HG02852 (cell line): ENCODE measurements at regions not wholly inside any gene's neighbourhood (a gene's known extent, or its start where the extent isn't known, plus 50 kb on each side); places are given as distances from the start of the nearest gene placed in this dataset.

Source experiments
- ATAC-seq: cut with Tn5 transposase; IDR thresholded peaks from one replicate; pipeline ENCODE4 v1.9.1; 2021; ENCODE audit warnings: mild to moderate bottlenecking, moderate library complexity; ENCODE audit not compliant: unreplicated experiment

DNA sequence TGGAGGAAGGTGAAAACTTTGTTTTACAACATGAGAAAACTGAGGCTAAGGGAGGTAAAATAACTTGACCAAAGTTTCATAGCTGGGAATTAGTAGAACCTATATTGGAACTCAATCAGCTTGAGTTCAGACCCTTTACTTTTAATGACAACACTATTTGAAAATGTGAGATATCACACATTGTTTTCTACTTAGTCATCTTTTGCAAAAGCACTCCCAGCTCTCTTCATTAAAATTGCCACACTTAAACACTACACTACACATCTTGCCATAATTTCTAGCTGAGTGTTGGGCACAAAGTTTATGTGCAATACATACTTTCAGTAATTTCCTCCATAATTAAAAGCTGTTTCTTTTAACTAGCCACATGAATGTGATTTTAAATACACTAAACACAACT is 230.4 kb upstream of the DCBLD2 start:
- no peak for ATAC-seq

DNA sequence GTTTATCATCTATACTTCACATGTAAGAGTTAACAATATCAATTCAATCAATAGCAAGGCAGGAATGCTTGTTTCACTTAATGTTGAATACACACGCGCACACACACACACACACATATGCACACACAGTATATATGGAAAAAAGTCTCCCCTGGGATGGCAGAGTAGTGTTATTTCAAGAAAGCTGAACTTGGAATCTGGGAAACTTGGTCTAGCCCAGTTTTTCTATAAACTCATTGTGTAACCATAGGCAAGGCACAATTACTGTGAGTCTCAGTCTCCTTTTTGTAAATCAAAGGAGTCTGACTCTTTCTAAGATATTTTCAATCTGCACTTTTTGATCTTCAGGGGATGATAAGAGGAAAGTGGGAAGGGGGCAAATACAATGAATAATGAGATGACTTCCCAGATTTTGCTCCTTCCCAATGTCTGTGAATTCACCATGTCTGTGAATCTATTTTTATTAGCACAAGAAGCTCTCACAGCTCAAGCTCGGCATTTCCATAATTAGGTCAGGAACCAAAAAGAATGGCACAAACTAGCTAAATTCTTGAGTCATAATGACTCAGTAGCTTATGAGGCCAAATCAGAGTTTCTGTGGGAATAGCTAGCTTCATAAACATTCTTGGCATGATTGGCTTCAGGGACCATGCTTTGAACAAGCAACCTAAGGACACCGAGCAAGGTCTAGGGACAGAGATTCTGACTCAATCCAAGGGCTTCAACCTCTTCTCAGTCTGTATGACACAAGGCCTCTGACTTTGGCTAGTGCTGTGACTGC is 227.4 kb upstream of the DCBLD2 start:
- ATAC-seq = no peak

DNA sequence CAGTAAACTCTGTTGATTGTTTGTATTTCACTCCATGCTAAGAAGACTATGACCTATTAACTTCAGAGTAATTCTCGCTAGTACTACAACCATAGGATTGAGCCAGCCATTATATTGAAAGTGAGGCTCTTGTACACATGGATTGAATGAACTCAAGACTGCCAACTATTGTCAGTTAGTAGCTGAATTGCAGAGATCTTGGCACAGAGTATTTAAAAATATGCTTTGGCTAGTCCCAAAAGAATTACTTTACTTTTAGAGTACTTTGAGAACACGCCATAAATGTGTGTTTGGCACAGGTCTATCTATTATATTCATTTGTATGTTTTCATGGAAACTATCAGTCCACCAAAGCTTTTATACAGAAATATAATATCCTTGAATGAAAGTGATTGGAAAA is 226.7 kb upstream of the DCBLD2 start:
- no peak for ATAC-seq

DNA sequence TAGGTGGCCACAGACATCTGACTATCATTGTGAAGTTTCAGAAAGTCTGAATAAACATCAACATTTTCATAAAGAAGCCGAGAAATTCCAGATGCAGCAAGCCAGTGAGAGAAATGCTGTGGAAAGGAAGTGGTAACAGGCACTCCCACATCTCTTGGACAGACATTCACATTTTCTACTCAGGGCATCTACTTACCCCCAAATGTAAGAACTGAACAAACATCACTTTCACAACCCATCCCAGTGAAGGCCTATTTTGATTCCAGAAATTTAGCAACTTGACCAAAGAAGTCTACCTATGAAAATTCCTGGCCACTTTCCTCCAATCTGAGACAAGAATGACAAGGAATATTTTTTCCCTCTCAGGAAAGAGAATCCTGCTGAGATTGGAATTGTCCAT is 224.8 kb upstream of the DCBLD2 start:
- ATAC-seq = no peak

DNA sequence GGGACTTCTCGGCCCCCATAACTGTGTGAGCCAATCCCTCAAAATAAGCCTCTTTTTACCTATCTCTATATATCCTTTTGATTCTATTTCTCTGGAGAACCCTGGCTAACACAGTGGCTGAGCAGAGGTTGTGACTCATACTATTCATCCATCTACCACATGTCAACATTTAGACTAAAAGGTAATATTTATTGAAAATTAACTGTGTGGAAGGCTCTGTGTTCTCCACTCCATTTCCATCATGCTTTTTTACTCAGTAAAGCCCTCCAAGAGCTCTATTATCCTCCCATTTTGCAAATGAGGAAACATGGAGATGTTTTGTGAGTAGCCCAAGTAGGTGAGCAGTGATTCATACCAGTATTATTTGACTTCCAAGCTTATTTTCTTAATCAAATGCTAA is 217.9 kb upstream of the DCBLD2 start:
- ATAC-seq = no peak

DNA sequence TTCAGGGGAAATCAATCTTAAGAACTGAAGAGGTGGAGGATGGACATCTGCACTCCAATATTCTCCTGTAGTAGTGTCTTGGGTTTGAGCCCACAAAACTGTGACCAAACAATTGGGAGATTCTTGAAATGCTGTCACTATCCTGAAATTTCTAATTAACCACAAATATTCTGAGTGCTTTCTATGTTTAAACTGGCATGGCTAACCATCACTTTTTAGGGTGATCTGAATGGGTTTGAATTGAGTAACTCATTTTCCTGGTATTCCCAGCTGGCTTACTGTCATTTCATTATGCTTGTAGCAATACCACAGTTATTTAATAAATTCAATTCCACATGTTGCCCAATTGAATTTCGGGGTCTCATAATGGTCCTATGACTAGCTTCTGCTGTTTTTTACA is 216.9 kb upstream of the DCBLD2 start:
- ATAC-seq = no peak

DNA sequence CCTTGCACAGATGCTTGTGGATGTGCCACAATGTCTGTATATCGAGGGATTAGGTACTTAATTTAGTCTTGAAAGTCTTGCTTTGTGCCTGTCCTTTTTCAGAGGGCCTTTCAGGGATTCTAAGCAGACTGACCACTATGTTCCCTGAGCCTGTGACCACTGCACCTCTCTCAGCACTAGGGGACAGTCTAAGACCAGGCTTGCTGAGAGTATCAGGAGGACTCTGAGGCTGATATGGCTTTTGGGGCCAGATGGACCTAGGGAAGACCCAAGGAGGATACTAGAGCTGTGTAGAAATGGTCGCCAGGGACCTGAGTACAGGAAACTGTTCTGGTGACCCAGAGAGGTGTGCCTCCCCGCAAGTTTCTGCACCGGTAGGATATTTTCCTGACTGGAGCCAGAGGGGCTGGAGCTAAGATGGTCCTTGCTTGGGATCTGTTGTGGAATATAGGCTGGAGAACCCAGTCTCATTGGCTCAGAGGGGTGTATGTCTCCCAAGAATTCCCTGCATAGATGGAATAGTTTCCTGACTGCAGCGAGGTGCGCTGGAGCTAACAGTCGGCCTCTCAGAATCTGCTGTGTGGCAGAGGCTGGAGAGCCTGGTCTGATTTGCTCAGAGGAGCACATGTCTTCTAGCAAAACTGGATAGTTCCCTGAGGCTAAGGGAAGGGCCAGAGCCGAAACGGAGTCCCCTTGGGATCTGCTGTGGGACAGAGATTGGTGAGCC is 213.2 kb upstream of the DCBLD2 start:
- ATAC-seq = no peak

DNA sequence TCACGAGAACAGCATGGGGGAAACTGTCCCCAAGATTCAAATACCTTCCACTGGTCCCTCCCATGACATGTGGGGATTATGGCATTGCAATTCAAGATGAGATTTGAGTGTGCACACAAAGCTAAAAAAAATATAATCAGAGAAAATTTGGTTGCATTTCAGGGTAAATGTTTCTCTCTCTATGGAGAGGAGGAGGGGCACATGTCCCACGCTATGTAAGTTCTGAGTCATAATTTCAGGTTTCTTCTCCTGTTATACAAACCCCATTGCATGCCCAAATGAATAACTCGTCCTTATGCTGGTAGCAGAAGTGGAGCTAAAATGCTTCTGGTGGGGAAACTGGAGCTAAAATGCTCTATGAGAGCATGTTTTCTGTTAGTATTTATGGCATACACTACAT is 209.7 kb upstream of the DCBLD2 start:
- no peak for ATAC-seq

DNA sequence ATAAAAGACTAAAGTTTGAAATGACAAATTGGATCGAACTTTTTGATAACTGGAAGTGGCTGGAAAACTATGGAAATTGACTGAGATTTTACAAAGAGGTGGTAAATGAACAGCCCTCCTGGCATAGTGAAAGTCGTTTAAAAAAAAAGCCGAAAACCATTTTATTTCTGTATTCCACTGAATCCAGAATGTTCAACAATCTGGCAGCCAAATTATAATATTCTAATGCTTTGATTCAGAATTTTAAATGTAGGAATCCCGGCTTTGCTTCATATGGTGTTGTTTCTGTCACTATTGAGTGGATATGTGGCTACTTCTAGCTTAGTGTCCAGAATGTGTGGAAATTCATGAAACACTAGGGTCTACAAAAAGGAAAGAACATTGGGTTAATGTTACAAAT is 208.9 kb upstream of the DCBLD2 start:
- ATAC-seq = no peak

DNA sequence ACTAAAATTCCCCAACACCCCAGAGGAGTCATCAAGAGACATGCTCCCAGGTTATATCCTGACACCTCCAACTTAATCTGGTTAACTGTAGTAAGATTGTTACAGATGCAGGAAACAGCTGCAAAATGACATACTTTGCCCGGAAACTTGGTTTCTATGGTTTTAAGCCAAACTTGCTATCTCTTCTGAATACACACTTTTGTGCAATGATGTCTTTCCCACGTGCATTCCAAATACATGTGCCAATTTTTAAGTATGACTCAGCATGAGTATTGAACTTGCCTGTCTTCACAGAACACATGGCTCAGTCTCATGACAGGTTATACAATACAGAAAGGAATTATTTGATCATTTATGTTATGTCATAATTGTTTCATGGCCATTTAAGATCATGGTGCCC is 207.0 kb upstream of the DCBLD2 start:
- ATAC-seq = no peak

DNA sequence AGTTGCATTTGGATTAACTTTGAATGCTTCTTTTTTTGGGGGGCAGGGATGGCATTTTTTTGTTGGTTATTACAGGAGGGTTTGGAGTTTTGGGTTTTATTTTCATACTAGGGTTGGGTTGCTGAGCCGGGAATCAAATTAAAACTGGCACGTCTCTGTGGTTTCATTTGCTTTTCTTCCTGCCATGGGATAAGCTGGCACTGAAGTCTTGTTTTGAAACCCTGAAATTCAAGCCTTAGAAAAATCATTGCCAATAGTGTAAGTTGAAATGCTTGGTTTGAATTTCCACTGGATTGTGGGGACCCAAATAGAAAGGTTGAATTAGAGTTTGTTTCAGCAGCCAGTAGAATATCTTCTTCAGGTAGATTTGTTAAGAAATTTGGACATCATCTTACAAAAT is 193.1 kb upstream of the DCBLD2 start:
- ATAC-seq = no peak

DNA sequence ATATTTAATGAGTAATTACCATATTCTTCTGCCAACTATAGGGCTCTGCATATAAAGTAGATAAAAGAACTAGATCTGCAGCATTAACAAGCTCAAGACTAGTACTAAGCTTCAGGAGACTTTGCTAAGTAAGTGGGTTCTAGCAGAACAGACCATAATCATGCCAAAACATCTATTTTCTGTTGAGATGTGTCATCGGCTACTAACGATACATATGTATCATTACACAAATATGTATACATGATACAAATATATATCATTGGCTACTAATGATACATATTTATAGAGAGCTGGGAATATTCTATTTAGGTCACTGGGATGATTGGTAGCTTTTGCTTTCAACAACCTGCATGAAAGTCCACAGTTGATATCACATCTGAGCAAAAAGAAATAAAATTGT is 185.8 kb upstream of the DCBLD2 start:
- no peak for ATAC-seq

DNA sequence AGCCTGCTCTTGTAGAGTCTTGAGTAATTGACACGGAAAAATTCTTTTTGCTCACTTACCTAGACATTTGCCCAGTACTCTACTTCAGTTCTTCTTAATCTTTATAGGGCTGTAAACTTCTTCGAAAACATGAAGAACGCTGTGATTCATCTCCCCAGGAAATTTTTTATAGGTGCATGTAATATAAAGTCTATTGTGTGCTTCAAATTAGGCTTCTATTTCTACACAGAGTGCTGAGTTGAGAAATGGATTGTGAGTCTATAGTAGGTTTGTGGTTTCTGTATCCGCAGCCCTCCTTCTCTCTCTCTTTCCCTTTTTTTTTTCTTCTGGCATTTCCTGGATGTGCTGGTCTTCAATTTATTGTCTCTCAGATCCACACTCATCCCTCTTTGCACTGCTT is 183.3 kb upstream of the DCBLD2 start:
- ATAC-seq = no peak

DNA sequence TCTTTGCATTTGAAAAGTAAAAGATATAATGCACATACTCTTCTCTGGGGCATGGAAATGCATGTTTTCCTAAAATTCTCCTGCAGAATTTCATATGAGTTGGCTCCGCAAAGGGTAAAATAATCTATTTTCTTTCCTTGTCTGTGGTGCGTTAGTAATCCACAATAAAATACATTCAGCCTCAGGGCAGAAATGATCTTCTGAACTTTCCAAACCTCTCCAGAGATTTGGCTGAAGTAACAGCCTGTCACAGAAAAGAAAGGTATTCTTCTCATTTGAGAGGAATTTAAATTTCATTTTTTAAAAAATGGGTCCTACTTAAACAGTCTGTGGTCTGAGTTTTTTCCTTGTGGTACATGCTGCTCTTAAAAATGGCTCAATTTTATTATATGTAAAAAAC is 182.7 kb upstream of the DCBLD2 start:
- ATAC-seq = no peak

DNA sequence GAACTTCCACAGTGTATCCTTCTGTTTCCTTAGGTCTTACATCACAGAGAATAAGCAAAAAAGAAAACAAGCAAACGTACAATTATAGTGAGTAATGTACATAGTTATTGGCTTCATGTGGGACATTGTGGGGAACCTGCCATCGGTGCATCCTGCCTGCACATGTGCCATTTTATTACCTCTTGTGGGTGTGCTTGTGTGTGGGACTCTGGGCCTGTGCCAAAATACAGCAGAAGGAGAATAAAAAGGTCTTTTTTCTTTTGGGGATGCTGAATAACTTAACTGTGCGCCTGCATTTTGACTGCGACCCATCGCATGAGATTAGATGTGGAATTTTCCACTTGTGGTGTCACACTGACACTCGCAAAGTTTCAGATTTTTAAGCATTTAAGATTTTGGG is 169.6 kb upstream of the DCBLD2 start:
- no peak for ATAC-seq

DNA sequence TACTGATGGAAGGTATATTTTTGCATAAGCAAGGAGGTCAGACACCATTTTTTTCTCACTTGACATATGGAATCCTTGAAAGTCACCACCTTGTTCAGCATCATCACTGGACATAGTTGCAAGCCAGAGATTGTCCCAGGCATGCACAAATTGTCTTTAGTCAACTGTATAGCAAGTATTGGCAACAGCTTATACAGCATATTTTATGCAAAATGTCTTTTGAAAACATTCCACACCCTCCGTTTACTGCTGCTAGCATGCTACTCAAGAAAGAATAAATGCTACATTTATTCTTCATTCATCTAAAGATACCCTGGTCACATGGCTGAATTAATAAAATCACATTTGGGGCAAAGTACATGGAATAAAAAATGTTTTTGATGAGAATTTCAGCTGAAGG is 168.5 kb upstream of the DCBLD2 start:
- no peak for ATAC-seq

DNA sequence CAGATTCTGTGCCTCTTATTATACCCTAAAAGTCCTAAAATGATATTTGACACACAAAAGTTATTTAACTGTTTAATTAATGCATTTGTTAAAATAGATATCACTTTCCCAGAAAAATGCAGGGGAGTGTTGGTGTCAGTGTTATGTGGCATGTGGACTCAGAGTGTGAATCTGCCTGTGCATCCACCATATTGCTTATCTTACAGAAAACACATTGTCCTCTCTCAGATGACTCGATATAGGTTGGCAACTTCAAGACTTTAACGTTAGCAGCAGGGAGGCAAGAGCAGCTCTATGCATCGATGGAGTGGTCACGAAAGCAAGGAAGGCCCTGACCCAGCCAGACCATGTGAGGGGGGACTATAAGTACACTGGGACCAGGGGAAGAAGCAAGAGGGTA is 165.4 kb upstream of the DCBLD2 start:
- no peak for ATAC-seq

DNA sequence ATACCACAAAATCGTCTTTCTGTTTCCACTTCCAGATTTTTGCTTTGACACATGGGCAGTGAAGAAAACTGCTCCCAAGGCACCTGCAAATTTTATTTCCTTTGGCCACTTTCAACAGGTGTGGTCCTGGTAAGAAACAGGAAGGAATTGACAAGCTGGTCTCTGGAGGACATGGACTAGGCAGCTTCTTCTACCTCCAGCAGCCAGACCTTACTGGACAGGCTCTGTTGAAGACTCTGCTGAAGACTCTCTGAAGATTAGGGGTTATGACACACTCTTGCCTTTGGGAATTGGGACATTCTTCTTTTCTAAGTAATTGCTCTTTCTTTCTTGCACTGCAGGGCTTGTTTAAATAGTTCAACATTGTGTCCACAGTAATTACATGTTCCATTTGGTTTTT is 147.7 kb upstream of the DCBLD2 start:
- no peak for ATAC-seq

DNA sequence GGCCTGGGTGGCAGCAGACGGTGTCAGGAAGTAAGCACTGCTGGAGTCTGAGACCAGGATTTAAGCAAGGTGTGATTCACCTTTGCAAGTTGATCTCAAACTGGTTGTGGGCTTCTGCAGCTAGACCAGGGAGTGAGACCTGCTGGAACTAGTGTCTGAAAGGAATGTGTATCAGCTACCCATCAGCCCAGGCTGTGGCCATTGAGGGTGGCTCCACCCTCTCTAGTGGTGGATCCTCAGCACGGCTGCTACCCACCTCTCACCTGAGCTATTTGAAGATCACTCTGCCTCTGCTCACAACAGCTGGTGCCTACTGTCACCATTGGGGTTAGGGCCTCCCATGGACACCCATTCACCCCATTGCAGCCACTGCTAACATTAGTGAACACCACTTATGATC is 140.3 kb upstream of the DCBLD2 start:
- no peak for ATAC-seq

DNA sequence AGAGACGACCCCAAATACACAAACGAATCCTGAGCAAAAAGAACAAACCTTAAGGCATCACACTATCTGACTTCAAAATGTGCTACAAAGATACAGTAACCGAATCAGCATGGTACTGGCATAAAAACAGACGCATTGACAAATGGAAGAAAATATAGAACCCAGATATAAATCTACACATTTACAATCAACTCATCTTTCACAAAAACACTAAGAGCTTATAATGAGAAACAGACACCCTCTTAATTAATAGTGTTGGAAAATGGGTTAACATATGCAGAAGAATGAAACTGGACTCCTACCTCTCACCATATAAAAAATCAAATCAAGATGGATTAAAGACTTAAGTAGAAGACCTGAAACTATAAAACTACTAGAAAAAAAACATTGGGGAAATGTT is 130.3 kb upstream of the DCBLD2 start:
- no peak for ATAC-seq

DNA sequence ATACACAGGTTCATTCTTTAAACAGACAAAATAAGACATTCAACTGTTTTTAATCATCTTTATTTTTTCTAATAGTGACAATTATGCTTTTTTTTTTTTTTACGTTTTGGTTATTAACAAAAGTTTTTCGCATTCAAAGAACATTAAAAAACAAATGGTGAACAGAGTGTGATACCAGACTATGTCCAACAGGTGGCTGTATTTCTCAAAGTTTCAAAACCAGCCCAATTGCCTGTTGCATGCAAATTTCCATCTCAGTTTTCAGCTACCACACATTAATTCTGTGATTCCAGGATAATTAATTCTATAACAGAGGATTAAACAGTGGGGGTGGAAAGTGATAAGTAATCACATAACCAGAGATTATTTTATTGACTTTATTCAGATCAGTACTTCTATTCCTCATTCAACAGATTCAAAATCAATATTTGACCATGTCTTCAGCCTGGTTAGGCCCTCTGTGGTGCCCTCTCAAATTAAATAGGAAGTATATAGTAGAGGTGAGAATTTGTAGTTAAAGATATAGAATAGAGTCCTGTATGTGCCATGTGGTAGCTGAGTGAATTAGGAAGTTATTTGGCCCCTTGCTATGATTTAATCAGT is 122.2 kb upstream of the DCBLD2 start:
- peak; percentile 83 for ATAC-seq

DNA sequence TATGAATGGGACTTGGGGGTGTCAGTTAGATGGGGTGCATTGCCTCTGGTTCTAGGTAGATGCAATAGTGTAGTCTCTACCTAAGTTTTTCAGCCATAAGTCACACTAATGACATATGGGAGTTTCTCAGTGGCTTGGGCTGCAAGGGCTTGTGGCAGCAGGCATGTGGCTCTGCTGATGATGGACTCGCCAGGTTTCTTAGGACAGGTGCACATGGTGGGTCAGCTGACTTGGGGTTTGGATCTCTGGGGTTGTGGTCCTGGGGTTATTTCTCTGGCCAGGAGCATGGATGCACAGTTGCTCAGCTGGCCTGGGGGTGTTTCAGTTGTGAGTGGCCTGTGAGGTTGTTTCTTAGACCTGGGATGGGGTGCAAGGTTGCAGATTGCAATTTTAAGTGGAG is 120.0 kb upstream of the DCBLD2 start:
- ATAC-seq = no peak
